GM12864 (cell line): ENCODE measurements at regions not wholly inside any gene's neighbourhood (a gene's known extent, or its start where the extent isn't known, plus 50 kb on each side); places are given as distances from the start of the nearest gene placed in this dataset.

Experiments used
- DNase-seq: peaks from one replicate; pipeline ENCODE4 v3.0.0-alpha.2; 2011; ENCODE audit warnings: low read depth
- H3K4me3 ChIP-seq: 2 replicates; pipeline ENCODE4 v1.5.1; 2011; ENCODE audit warnings: mild to moderate bottlenecking, low read depth, low read length, control low read depth
- TF ChIP-seq, protein P1 (sequence below): IDR thresholded peaks from 2 replicates; pipeline ENCODE4 v1.5.1; 2011; ENCODE audit warnings: low read depth, mild to moderate bottlenecking, moderate library complexity, low read length, control low read depth, inconsistent platforms; ENCODE audit errors: missing control alignments

GRCh38 chr14:28577711-28578131 lies 188.9 kb upstream of the FOXG1 start:
- DNase-seq: no peak
- TF ChIP-seq, protein P1, sequence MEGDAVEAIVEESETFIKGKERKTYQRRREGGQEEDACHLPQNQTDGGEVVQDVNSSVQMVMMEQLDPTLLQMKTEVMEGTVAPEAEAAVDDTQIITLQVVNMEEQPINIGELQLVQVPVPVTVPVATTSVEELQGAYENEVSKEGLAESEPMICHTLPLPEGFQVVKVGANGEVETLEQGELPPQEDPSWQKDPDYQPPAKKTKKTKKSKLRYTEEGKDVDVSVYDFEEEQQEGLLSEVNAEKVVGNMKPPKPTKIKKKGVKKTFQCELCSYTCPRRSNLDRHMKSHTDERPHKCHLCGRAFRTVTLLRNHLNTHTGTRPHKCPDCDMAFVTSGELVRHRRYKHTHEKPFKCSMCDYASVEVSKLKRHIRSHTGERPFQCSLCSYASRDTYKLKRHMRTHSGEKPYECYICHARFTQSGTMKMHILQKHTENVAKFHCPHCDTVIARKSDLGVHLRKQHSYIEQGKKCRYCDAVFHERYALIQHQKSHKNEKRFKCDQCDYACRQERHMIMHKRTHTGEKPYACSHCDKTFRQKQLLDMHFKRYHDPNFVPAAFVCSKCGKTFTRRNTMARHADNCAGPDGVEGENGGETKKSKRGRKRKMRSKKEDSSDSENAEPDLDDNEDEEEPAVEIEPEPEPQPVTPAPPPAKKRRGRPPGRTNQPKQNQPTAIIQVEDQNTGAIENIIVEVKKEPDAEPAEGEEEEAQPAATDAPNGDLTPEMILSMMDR: no peak
- H3K4me3 ChIP-seq: no peak overlapping the region

- TF ChIP-seq, protein P1: no peak
- DNase-seq: no peak
- H3K4me3 ChIP-seq: no peak overlapping the region
Measured at GRCh38 chr14:28584951-28585350, 181.6 kb upstream of the FOXG1 start.

DNA sequence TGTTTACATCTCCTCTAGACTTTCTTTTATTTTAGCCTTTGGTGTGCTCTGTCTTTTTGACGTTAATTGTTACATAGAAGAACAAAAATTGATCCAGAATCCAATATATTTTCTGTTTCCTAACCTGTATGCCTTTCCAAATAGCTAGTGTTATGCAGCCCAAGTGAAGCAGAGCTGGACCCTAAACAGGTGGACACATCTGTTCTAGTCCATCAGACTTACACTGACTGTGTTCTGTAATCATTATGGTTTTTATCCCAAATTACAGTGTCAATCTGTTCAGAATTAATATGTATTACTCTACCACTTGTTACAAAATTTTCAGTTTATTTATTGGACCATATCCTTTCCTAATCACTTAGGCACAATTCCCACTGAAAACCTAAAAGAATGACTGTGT lies 176.8 kb upstream of the FOXG1 start:
- no peak overlapping the region for H3K4me3 ChIP-seq
- no peak for DNase-seq
- TF ChIP-seq, protein P1: no peak

- no peak for DNase-seq
Measured at GRCh38 chr14:28596391-28596790, 170.2 kb upstream of the FOXG1 start.

DNA sequence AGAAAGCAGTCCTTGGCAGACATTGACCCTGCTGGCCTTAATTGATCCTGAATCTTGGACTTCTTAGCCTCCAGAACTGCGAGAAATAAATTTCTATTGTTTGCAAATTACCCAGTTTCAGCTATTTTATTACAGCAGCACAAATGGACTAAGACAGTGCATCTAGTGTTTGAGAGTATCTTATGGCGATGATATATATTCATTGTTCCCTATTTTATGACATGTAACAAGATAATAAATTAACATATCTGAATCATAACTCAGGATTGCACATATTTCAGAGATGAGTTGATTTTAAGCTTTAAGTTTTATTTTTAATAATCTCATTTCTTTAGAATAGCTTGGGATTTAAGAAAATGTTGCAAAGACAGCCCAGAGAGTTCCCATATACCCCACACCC lies 167.4 kb upstream of the FOXG1 start:
- TF ChIP-seq, protein P1: no peak
- H3K4me3 ChIP-seq: no peak overlapping the region
- DNase-seq: no peak

More at GRCh38 chr14:28596391-28596790, 170.2 kb upstream of the FOXG1 start:
- H3K4me3 ChIP-seq: no peak overlapping the region
- TF ChIP-seq, protein P1: no peak

DNA sequence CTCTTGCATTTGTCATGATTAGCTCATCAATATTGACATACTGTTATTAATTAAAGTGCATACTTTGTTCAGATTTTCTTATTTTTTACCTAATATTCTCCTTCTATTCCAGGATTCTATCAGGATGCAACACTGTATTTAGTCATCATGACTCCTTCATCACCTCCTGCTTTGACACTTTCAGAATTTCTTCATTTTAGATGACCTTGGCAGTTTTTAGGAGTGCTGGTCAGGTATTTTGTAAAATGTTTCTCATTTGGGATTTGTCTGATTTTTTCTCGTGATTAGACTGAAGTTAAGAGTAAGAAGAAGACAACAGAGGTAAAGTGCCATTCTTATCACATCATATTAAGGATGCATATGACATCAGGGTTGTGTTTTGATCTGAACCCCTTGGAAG lies 167.0 kb upstream of the FOXG1 start:
- TF ChIP-seq, protein P1: no peak
- no peak overlapping the region for H3K4me3 ChIP-seq
- no peak for DNase-seq

- H3K4me3 ChIP-seq: no peak overlapping the region
- no peak for DNase-seq
- TF ChIP-seq, protein P1: no peak
Measured at GRCh38 chr14:28603606-28604005, 163.0 kb upstream of the FOXG1 start.
